Neural cell (in vitro differentiated cells): ENCODE measurements at regions not wholly inside any gene's neighbourhood (a gene's known extent, or its start where the extent isn't known, plus 50 kb on each side); places are given as distances from the start of the nearest gene placed in this dataset.

Source experiments
- H2AFZ ChIP-seq: fragments of 200-600, 300-800 bp; sonication (generic), shearing (Covaris generic); 2 replicates; pipeline ENCODE4 v1.6.0; 2014; ENCODE audit warnings: low read depth, mild to moderate bottlenecking, antibody characterized with exemption, low read length, moderate library complexity
- H3F3A ChIP-seq: fragments of 200-600 bp; shearing (Covaris generic); 2 replicates; pipeline ENCODE4 v1.6.1; 2016; ENCODE audit warnings: mild to moderate bottlenecking, moderate library complexity, mixed read lengths, antibody characterized with exemption, low read length; ENCODE audit not compliant: insufficient read depth, poor library complexity, severe bottlenecking
- H3K27ac ChIP-seq: fragments of 200-600, 300-800 bp; sonication (generic), shearing (Covaris generic); 2 replicates; pipeline ENCODE4 v1.5.1; 2014; ENCODE audit warnings: mild to moderate bottlenecking, low read length, moderate library complexity
- H3K27me3 ChIP-seq: fragments of 300-800, 200-600 bp; sonication (generic), shearing (Covaris generic); 2 replicates; pipeline ENCODE4 v1.6.0; 2014; ENCODE audit warnings: mild to moderate bottlenecking, low read depth, low read length, moderate library complexity; ENCODE audit not compliant: insufficient read depth
- H3K36me3 ChIP-seq: fragments of 300-800, 200-600 bp; sonication (generic), shearing (Covaris generic); 2 replicates; pipeline ENCODE4 v1.5.1; 2014; ENCODE audit warnings: mild to moderate bottlenecking, antibody characterized with exemption, low read length, moderate library complexity; ENCODE audit not compliant: insufficient read depth
- H3K4me2 ChIP-seq: fragments of 300-800, 200-600 bp; sonication (generic), shearing (Covaris generic); 2 replicates; pipeline ENCODE4 v1.6.0; 2014; ENCODE audit warnings: mild to moderate bottlenecking, low read length
- H3K4me3 ChIP-seq: fragments of 300-800, 200-600 bp; sonication (generic), shearing (Covaris generic); 2 replicates; pipeline ENCODE4 v1.5.1; 2014; ENCODE audit warnings: mild to moderate bottlenecking, low read length, moderate library complexity
- H3K79me2 ChIP-seq: fragments of 200-600 bp; shearing (Covaris generic); replicated peaks from 2 replicates; pipeline ENCODE4 v1.6.0; 2014; ENCODE audit warnings: mild to moderate bottlenecking, low read length, moderate library complexity; ENCODE audit not compliant: insufficient read depth
- H3K9ac ChIP-seq: fragments of 300-800, 200-600 bp; sonication (generic), shearing (Covaris generic); 2 replicates; pipeline ENCODE4 v1.6.1; 2016; ENCODE audit warnings: mild to moderate bottlenecking, low read length, mixed read lengths
- H3K9me2 ChIP-seq: fragments of 200-600 bp; shearing (Covaris generic); 2 replicates; pipeline ENCODE4 v1.6.1; 2016; ENCODE audit warnings: mild to moderate bottlenecking, low read length, mixed read lengths; ENCODE audit not compliant: insufficient read depth
- H3K9me3 ChIP-seq: fragments of 200-600, 300-800 bp; sonication (generic), shearing (Covaris generic); 2 replicates; pipeline ENCODE4 v1.6.1; 2016; ENCODE audit warnings: mild to moderate bottlenecking, mixed run types, low read length, moderate library complexity, mixed read lengths
- H4K20me1 ChIP-seq: fragments of 200-600 bp; shearing (Covaris generic); 2 replicates; pipeline ENCODE4 v1.6.1; 2016; ENCODE audit warnings: mild to moderate bottlenecking, mixed run types; ENCODE audit not compliant: insufficient read depth
- CTCF ChIP-seq: fragments of 450-650 bp; IDR thresholded peaks from 2 replicates; pipeline ENCODE4 v1.5.1; 2014; ENCODE audit warnings: antibody characterized with exemption, mild to moderate bottlenecking, moderate library complexity; ENCODE audit not compliant: poor library complexity, severe bottlenecking
- EP300 ChIP-seq: fragments of 450-650 bp; conservative IDR thresholded peaks from 2 replicates; pipeline ENCODE4 v1.6.1; 2014; ENCODE audit warnings: antibody characterized with exemption, mild to moderate bottlenecking, moderate library complexity; ENCODE audit not compliant: poor library complexity, severe bottlenecking
- EZH2 ChIP-seq: fragments of 200-600, 300-800 bp; shearing (Covaris generic), sonication (generic); IDR thresholded peaks from 2 replicates; pipeline ENCODE4 v1.6.1; 2014; ENCODE audit warnings: antibody characterized with exemption, low read length, borderline replicate concordance, mild to moderate bottlenecking; ENCODE audit not compliant: insufficient read depth, poor library complexity, severe bottlenecking
- MXI1 ChIP-seq: fragments of 450-650 bp; conservative IDR thresholded peaks from 2 replicates; pipeline ENCODE4 v1.6.1; 2014; ENCODE audit warnings: antibody characterized with exemption, mild to moderate bottlenecking; ENCODE audit not compliant: poor library complexity, severe bottlenecking
- POLR2AphosphoS5 ChIP-seq: IDR thresholded peaks from 2 replicates; pipeline ENCODE4 v1.6.1; 2012
- RAD21 ChIP-seq: fragments of 450-650 bp; conservative IDR thresholded peaks from 2 replicates; pipeline ENCODE4 v1.6.1; 2014; ENCODE audit warnings: antibody characterized with exemption, mild to moderate bottlenecking, moderate library complexity
- REST ChIP-seq: IDR thresholded peaks from 2 replicates; pipeline ENCODE4 v1.6.1; 2012; ENCODE audit warnings: borderline replicate concordance
- SMC3 ChIP-seq: fragments of 450-650 bp; conservative IDR thresholded peaks from 2 replicates; pipeline ENCODE4 v1.6.1; 2014; ENCODE audit warnings: antibody characterized with exemption, mild to moderate bottlenecking, moderate library complexity; ENCODE audit not compliant: poor library complexity
- TAF1 ChIP-seq: IDR thresholded peaks from 2 replicates; pipeline ENCODE4 v1.6.1; 2012; ENCODE audit warnings: low read depth

- Histone ChIP-seq H3K4me3 (peak overlapping the region; percentile 10), H3K4me2 (peak overlapping the region; percentile 48), H4K20me1 (no peaks in the 10 kb centered on the region), H2AFZ (no peak overlapping the region), H3K36me3 (no peaks in the 10 kb centered on the region), H3K27me3 (peaks cover 3% of the 10 kb centered on the region), H3K27ac (no peak overlapping the region), H3F3A (peaks cover 3% of the 10 kb centered on the region), H3K9ac (no peak overlapping the region), H3K79me2 (no peaks in the 10 kb centered on the region), H3K9me3 (no peaks in the 10 kb centered on the region), H3K9me2 (no peaks in the 10 kb centered on the region)
- TF ChIP-seq RAD21 (peak; percentile 63), TAF1 (no peak), POLR2AphosphoS5 (no peak), CTCF (peak; percentile 63), SMC3 (peak; percentile 67)
Observed at GRCh38 chr10:123429706-123430221, 236.4 kb upstream of the GPR26 start.

- Histone ChIP-seq H4K20me1 (no peaks in the 10 kb centered on the region), H3K4me3 (no peak overlapping the region), H3K36me3 (no peaks in the 10 kb centered on the region), H3K27me3 (no peaks in the 10 kb centered on the region), H3F3A (peaks cover 3% of the 10 kb centered on the region), H3K9ac (no peak overlapping the region), H2AFZ (no peak overlapping the region), H3K4me2 (no peak overlapping the region), H3K9me2 (no peaks in the 10 kb centered on the region), H3K79me2 (no peaks in the 10 kb centered on the region), H3K27ac (no peak overlapping the region), H3K9me3 (no peaks in the 10 kb centered on the region)
- TF ChIP-seq CTCF (no peak), EZH2 (no peak), MXI1 (no peak)
Observed at GRCh38 chr10:123433539-123433938, 232.6 kb upstream of the GPR26 start.

GRCh38 chr10:123434435-123435039 is 231.6 kb upstream of the GPR26 start:
- TF ChIP-seq POLR2AphosphoS5 = no peak
- TF ChIP-seq MXI1 = no peak
- TF ChIP-seq SMC3 = no peak
- no peak for TF ChIP-seq EP300
- TF ChIP-seq TAF1 = no peak
- no peak for TF ChIP-seq REST
- Histone ChIP-seq H3K27me3 (no peaks in the 10 kb centered on the region), H2AFZ (no peak overlapping the region), H3K9me2 (no peaks in the 10 kb centered on the region), H3F3A (peaks cover 3% of the 10 kb centered on the region), H3K9me3 (no peaks in the 10 kb centered on the region), H3K4me3 (no peak overlapping the region), H4K20me1 (no peaks in the 10 kb centered on the region), H3K4me2 (no peak overlapping the region), H3K27ac (no peak overlapping the region), H3K36me3 (no peaks in the 10 kb centered on the region), H3K79me2 (no peaks in the 10 kb centered on the region), H3K9ac (no peak overlapping the region)
